Midbrain (tissue), 1 donor: ENCODE measurements at regions not wholly inside any gene's neighbourhood (a gene's known extent, or its start where the extent isn't known, plus 50 kb on each side); places are given as distances from the start of the nearest gene placed in this dataset.

Source experiments
- DNase-seq: peaks from one replicate; lab custom pipeline; 2025; lab: John Stamatoyannopoulos, UW

GRCh38 chr1:82893712-82894470, 1093.2 kb downstream of the ADGRL2 start:
- no peak for DNase-seq

GRCh38 chr1:82880506-82880905, 1079.8 kb downstream of the ADGRL2 start:
- DNase-seq: no peak

- DNase-seq: no peak
Observed at GRCh38 chr1:82879701-82880305, 1079.1 kb downstream of the ADGRL2 start.

GRCh38 chr1:82875170-82875569, 1074.4 kb downstream of the ADGRL2 start:
- DNase-seq: no peak

- no peak for DNase-seq
Observed at GRCh38 chr1:82874041-82874440, 1073.3 kb downstream of the ADGRL2 start.

GRCh38 chr1:82870332-82870731, 1069.6 kb downstream of the ADGRL2 start:
- no peak for DNase-seq

- no peak for DNase-seq
Observed at GRCh38 chr1:82867781-82868180, 1067.0 kb downstream of the ADGRL2 start.

GRCh38 chr1:82861749-82862148, 1061.0 kb downstream of the ADGRL2 start:
- DNase-seq: no peak

- no peak for DNase-seq
Observed at GRCh38 chr1:82858031-82858430, 1057.3 kb downstream of the ADGRL2 start.

GRCh38 chr1:82849460-82849859, 1048.7 kb downstream of the ADGRL2 start:
- no peak for DNase-seq

GRCh38 chr1:82848043-82848442, 1047.3 kb downstream of the ADGRL2 start:
- no peak for DNase-seq

- DNase-seq: no peak
Observed at GRCh38 chr1:82845866-82846265, 1045.1 kb downstream of the ADGRL2 start.

GRCh38 chr1:82844911-82845827, 1044.4 kb downstream of the ADGRL2 start:
- no peak for DNase-seq

GRCh38 chr1:82844447-82844846, 1043.7 kb downstream of the ADGRL2 start:
- no peak for DNase-seq

- DNase-seq: no peak
Observed at GRCh38 chr1:82843876-82844275, 1043.1 kb downstream of the ADGRL2 start.

- no peak for DNase-seq
Observed at GRCh38 chr1:82840192-82840591, 1039.5 kb downstream of the ADGRL2 start.

- no peak for DNase-seq
Observed at GRCh38 chr1:82837766-82838465, 1037.2 kb downstream of the ADGRL2 start.

- no peak for DNase-seq
Observed at GRCh38 chr1:82836973-82837680, 1036.4 kb downstream of the ADGRL2 start.

- DNase-seq: no peak
Observed at GRCh38 chr1:82836213-82836972, 1035.7 kb downstream of the ADGRL2 start.

GRCh38 chr1:82830690-82831380, 1030.1 kb downstream of the ADGRL2 start:
- no peak for DNase-seq
